ENCODE measurements at regions not wholly inside any gene's neighbourhood (a gene's known extent, or its start where the extent isn't known, plus 50 kb on each side); places are given as distances from the start of the nearest gene placed in this dataset.
A peak's percentile ranks its signal among the peaks of the same experiment; 100 is the strongest.

- no peak for DNase-seq (ENCODE audit: low read depth)
Observed at GRCh38 chr7:340979-341694, 51.2 kb downstream of the FOXL3 start.

- no peak for DNase-seq (ENCODE audit: low read depth)
Observed at GRCh38 chr7:341841-342638, 52.1 kb downstream of the FOXL3 start.

DNA sequence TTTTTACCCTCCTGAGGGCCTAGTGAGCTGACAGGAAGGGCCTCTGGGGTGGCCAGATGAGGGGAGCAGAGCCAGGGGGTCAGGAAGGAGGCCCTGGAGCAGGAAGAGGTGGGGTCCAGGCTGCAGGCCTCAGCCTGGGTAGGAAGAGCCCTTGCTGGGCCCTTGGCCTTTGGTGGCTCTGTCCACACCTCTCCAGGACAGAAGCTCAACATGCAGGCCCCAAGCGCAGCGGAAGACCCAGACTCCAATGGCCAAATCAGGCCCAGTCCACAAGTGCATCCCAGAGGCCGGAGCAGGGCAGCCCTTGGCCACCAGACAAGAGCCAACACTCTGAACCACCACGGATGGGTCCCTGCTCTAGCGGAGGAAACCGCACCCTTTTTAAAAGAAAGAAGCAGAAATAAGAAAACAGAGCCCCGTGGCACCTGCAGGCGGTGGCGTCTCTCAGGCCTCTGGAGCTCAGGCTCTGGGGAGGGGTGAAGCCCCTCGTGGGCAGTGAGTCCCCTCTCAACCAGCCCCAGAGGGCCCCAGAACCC lies 52.8 kb downstream of the FOXL3 start:
- DNase-seq (ENCODE audit: low read depth): no peak

DNA sequence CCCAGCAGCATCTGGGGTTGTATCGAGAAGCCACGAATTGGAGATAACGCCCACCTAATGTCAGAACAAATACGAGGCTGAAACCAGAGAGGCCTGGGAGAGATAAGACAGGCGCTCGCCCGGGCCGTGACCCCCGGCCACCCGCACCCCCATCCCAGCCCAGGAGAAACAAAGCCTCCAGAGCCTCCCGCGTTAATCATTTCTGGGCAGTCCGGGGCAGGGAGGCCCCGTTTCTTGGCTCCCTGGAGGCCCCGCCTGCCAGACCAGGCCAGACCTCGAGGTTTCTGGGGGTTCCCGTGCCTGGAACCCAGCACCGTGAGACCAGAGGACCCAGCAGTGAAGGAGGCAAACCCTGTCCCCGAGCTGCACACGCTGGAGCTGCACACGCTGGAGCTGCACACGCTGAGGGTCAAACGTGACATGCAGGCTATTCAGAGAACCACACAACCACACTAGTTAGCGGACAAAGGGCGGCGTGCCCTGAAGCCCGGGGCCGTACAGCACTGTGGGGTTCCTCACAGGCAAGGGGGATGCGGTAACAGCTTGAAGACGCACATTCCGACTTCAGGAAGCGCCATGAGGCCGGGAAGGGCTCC lies 53.4 kb downstream of the FOXL3 start:
- DNase-seq (ENCODE audit: low read depth): no peak

GRCh38 chr7:343864-344607 lies 54.1 kb downstream of the FOXL3 start:
- no peak for DNase-seq (ENCODE audit: low read depth)

DNA sequence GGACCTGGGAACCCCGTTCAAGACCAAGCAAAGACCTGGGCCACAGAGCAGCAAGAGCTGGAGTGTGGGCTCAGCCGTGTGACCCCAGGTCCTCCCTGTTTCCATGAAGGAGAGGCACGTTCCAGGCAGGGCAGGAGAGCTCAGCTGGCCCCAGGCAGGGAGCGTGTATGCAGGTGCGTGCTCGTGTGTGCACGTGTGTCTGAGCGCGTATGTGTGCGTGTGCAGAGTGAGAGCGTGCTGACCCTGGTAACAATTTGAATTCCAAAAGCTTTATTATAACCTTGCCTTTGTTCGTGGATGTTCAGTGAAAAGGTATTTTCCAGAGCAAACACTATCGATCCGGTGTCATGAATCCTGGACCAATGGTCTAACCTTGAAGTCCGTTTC lies 54.6 kb downstream of the FOXL3 start:
- no peak for DNase-seq (ENCODE audit: low read depth)

- DNase-seq (ENCODE audit: low read depth): no peak
Observed at GRCh38 chr7:346116-346898, 56.3 kb downstream of the FOXL3 start.

- no peak for DNase-seq (ENCODE audit: low read depth)
Observed at GRCh38 chr7:347001-347590, 57.1 kb downstream of the FOXL3 start.

GRCh38 chr7:347644-348479 lies 57.9 kb downstream of the FOXL3 start:
- no peak for DNase-seq (ENCODE audit: low read depth)

DNA sequence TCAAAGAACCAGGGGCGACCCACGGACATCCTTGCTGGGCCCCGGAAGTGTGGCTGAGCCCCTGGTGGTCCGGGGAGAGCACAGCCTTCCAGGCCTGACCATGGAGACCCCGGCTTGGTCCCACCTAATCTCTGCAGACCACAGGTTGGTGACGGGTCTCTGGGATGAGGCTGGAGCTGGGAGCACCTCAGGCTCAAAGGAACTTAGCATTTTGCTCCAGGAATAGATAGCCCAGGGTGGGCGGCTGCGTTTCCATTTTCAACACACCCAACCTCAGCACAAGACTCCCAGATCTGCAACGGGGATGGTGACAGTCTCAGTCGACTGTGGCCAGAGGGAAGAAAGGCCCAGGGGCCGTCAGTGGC lies 58.5 kb downstream of the FOXL3 start:
- DNase-seq (ENCODE audit: low read depth): no peak

DNA sequence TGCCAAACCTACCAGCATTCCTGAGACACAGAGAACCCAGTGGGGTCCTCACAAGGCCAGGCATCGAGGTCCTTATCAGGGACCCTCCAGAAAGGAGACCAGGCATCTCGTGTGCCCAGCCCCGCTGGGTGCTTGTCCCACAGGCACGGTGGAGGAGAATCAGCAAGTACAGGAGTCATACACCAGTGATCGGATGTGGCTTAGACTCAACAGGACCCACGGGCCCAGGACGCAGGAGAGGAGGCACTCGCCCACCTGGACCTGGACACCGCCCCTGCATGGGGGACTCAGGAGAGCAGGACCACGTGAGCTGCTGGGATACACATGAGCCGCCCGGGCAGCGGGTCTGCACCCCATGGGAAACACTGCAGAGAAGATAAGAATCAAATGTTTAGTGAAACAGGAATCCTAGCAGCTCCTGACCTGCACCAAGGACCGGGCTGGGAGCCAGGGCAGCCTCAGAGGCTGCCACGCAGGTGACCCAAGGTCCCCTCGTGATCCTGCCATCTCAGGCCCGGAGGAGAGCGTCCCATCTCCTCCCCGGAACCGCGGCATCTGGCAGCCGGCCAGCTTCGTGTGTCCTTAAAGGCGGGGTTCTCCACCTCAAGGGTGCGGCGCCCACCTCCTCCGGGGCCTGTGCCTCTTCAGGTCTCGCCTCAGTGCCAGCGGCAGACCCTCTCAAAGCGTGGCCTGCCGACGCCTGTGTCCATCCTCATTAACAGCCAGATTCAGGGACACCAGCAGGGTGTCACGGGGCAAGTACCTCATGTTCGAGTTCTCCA lies 59.2 kb downstream of the FOXL3 start:
- no peak for DNase-seq (ENCODE audit: low read depth)

DNA sequence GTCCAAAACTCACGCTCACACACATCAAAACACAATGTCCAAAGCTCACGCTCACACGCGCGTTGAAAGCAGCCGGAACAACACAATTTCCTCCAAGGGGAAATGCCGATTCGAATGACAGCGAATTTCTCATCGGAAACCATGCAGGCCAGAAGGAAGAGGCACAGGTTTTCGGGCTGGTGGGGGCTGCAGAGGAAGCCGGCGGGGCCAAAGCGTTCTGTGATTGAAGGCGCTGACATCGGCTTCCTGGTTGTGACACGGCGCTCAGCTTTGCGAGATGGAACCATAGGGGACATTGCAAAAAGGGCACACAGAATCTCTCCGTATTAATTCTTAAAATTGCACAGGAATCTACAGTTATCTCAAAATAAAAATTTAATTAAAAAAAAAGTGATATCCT lies 61.3 kb downstream of the FOXL3 start:
- DNase-seq (ENCODE audit: low read depth): no peak

- DNase-seq (ENCODE audit: low read depth): no peak
Observed at GRCh38 chr7:351681-352480, 61.9 kb downstream of the FOXL3 start.

DNA sequence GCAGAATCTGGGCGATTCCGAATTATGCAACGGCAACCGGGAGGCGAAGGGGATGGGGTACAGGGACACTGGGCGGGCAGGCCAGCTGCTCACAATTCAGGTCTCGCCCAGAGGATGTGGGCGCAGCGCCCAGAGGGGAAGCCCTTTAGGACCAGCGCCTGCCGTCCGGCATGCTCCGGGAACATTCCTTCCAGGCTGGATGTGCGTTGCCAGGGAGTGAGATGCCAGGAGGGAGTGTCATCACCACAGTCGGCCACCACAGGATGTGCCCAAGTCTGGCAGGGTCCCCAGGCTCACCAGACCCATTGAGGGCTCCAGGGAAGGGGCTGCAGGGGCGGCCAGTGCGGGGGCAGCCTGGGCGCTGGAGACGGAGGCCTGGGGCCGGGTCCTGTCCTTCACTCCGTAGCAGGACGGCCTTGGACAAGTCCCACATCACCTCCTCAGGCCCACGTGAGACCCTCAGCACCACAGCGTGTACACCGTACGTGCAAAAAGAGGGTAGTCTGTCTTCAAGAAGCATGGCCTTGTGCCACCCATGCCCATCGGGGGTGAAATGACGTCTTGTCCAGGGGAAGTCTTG lies 63.9 kb downstream of the FOXL3 start:
- peak; percentile 66 for DNase-seq (ENCODE audit: low read depth)

GRCh38 chr7:354597-355470 lies 64.9 kb downstream of the FOXL3 start:
- DNase-seq (ENCODE audit: low read depth): peak; percentile 2

DNA sequence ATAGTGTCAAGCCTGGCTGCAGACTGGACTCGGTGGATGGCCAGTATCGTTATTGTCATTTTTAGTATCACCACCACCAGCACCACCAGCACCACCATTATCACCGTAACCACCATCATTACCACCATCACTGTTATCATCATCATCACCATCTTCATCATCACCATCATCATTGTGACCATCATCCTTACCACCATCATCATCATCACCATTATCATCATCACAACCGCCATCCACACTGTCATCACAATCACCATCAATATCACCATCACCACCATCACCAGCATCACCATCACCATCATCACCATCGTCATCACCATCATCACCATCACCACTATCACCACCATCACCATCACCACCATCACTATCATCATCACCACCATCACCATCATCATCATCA lies 65.6 kb downstream of the FOXL3 start:
- no peak for DNase-seq (ENCODE audit: low read depth)

- no peak for DNase-seq (ENCODE audit: low read depth)
Observed at GRCh38 chr7:356087-356486, 66.1 kb downstream of the FOXL3 start.
